HG03520 (cell line): ENCODE measurements at regions not wholly inside any gene's neighbourhood (a gene's known extent, or its start where the extent isn't known, plus 50 kb on each side); places are given as distances from the start of the nearest gene placed in this dataset.
"Not testable (repeated sequence)": the region's sequence is repeated elsewhere in the genome, so short reads cannot be mapped to it uniquely, and the experiment has no call there.

Experiments used
- ATAC-seq: cut with Tn5 transposase; IDR thresholded peaks from one replicate; pipeline ENCODE4 v1.9.1; 2021; ENCODE audit warnings: mild to moderate bottlenecking, moderate library complexity; ENCODE audit not compliant: unreplicated experiment

DNA sequence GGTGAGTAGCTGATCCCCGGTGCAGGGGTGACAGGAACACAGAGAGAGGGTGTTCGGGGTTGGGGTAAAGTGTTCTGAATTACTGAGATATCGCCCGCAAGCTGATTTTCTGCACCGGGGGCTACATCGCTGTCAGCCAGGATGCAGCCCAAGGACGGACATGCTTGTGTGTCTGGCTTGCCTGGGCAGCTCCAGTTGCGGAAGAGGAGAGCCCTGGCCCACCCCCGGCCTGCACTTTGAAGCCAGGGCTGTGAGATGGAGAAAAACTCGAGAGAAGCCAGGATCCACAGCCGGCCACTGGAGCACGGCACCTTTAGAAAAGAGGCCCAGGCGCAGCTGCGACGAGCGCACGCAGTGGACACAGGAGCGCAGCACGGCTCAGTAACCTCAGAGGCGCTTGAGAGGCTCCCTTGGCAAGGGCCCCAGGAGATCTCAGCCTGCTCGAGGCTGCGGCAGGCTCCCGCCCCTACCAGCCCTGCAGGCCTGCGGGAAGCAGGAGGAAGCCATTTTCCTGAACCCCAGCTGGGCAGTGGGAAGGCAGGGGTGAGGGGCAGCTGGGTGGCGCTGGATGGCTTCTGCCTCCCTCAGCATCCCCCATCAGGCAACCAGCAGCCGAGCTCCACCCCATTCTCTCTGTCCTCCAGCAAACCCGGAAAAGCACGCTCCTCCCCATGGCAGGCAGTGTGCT, 59.2 kb downstream of the C9orf50 start:
- ATAC-seq: no peak

- no peak for ATAC-seq
These were observed 60.0 kb downstream of the C9orf50 start for GRCh38 chr9:129560881-129561306.

DNA sequence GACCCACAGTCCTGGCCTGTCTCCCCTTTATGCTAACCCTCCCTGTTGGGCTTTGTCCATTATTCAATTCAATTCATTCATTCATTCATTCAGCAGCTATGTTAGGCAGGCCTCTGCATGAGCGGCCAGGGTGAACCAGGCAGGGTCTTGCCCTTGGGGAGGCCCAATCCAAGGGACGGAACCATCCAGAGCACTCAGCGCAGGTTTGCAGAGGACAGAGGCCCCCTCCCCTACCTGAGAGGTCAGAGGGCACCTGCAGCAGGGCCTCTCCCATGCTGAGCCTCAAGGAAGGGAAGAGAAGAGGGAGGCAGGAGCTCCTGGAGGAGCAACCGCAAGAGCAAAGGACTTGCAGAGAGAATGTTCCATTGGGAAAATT, 61.4 kb downstream of the C9orf50 start:
- ATAC-seq: no peak

DNA sequence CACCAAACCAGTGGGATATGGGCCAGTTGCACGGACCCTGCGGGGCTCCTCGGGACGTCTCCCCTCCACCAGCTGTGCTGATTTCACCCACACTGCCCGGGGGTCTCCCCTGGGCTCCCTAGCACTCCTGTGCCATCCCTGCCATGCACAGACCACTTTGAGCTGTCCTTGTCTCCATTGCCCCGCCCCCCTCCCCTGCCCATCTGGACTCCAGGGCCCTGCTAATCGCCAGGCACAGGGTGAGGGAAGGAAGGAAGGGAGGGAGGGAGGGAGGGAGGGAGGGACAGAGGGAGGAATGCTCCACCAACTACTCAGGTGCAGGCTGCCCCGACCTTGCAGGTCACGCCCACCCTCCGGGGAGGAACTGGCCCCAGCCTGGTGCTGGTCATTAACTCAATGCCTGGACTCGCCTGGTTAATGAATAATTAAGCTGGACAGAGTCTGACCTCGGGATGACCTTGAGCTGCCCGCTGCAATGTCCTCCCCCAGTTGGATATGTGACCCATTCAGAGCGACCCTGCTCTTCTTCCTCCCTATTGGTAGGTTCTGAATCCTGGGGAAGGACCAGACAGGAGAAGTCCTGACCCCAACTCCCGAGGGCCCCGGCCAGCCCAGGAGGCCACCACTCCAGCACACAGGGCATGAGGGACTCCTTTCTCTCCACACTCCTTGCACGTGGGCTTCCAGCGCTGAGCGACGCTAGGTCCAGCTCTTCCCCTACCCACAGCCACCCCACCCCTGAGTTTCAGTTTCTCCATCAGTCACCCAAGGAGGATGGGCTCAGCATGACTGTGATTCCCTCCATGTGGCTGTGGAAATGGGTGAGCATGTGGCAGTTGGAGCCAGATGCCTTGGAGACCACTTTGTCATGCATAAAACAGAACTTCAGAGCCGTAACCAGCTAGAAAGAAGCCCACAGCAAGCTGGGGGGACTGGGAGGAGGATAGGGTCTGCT, 62.1 kb downstream of the C9orf50 start:
- ATAC-seq: no peak

DNA sequence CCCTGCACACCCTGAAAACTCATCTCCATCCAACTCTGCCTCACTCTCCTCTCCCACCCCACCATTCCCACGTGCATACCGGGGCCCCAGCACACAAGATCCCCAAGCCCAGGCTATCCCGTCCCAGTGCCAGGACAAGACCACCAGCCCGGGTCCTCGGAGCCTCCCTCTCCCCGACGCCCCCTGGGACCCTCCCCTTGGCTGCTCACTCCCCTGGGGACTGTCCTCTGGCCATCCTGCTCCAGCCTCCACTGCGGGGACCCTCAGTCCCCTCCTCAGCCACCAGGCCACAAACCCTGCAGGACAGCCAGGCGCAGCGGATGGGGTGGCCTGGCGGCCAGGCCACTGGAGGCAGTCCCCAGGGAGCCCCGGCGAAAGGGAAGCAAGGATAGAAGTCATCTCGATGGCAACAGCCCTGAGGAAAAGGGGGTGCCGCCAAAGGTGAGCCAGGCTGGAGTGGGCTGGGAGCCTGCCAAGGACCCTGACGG, 62.8 kb downstream of the C9orf50 start:
- no peak for ATAC-seq

DNA sequence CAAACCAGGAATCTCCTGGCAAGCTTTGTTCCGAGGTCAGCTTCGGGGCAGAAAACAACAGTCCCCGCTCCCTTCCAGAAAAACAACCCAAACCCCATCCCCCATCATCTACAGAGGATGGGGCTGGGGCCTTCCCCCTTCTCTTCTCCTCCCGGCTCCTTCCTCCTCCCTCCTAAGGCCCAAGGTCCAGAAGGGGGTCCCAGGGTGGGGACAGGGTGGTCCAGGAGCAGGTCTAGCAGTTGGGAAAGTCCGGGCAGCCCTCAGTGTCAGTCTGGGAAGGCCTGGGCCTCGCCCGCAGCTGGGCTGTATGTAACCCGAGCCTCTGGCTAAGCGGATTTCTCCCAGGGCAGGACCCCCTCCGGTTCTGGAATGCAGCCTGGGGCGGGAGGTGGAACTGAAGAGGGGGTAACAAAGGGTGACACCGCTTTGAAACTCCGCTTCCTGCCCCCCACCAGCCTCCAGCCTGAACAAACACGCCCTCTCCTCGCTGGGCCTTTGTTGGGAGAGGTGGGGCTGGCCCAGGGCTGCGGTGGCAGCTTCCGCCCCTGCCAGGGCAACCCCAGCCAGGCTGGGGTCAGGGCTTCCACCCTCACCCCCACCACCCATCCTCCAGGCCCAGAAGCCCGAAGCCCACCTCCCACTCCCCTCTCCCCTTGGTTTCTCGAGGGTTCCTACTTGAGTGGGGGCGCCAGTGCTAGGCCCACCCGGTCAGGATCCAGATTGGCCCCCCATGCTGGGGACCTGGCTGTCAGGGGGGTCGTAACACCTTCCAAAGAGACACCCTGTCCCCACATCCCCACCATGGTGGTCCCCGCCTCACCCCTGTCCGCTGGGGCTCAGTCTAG, 63.5 kb downstream of the C9orf50 start:
- ATAC-seq: no peak

GRCh38 chr9:129556491-129557191, 64.3 kb downstream of the C9orf50 start:
- ATAC-seq: no peak

GRCh38 chr9:129555512-129556215, 65.2 kb downstream of the C9orf50 start:
- no peak for ATAC-seq

DNA sequence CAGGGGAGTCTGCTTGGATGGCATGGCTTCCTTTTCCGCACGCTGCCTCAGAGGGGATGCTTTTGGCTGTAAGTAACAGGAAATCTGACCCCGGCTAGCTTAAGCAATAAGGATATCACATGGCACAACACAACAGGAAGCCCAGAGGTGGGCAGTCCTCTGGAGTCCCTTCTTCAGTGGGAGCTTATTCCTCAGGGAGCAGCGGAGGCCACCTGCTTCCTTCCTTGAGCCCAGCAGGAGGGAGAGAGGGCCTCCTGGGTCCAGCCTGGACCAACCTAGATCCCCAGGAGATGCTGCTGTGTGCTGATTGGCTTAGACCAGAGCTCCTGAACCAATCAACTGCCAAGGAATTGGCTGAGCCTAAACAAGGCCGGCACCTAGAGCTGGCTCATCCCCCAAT, 66.3 kb downstream of the C9orf50 start:
- ATAC-seq: no peak

DNA sequence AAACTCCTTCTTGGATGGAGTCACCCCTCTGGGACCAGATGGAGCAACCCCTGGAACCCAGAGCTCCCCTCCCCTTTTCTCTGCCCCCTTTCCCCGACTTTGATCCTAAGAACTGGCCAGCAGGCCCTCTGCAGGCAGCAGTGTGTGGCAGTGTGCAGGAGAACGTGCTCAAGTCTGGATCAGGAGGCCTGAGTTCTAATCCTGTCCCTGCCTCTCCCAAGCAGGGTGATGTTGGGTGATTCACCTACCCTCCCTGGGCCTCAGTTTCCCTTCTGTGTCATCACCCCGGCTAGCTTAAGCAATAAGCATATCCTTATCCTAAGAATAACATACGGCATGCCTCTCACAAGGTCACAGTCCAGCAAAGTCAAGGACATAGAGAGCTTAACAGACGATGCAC, 67.6 kb downstream of the C9orf50 start:
- no peak for ATAC-seq

GRCh38 chr9:129552064-129552463, 68.8 kb downstream of the C9orf50 start:
- ATAC-seq: no peak

DNA sequence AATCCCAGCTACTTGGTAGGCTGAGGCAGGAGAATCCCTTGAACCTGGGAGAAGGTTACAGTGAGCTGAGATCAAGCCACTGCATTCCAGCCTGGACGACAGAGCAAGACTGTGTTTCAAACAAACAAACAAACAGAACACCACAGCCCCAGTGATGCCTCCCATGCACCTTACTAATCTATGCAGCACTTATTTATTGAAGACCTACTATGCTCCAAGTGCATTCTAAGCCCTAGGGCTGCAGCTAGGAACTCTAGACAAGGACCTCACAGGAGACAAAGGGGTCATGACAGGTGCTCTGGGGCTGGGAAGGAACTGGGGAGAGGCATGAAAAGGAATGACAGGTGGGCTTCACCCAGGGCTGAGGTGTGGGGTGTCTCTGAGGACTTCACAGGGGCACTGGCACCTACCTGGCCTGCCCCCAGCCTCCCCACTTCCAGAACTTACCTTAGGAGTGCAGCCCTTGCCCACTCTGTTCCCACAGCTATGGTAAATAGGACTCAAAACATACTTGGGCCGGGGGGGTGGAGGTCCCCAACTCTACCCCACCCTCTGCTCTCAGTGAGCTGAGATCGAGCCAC, 69.4 kb downstream of the C9orf50 start:
- no peak for ATAC-seq

GRCh38 chr9:129550977-129551376, 69.9 kb downstream of the C9orf50 start:
- ATAC-seq: not testable (repeated sequence)

GRCh38 chr9:129550199-129550839, 70.6 kb downstream of the C9orf50 start:
- ATAC-seq: no peak

DNA sequence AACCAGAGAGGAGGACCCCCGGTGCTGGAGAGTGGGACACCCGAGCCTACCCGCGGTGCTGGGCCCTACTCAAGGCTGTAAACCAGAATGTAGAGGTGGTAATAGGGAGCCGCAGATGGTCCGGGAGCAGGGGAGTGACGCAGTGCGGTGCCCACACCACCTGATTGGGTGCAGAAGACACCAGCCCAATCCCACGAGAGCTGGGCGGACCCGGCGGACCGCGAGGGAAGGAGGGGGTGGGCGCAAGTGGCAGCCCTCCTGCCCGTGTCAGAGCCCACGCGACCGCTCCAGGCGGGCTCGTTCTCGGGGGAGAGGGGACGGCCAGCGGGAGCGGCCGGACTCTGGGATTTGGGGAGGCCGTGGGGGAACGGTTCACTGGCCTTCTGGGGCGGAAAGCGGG, 71.2 kb downstream of the C9orf50 start:
- no peak for ATAC-seq

- ATAC-seq: no peak
These were observed 71.8 kb downstream of the C9orf50 start for GRCh38 chr9:129549139-129549538.

GRCh38 chr9:129548571-129549135, 72.2 kb downstream of the C9orf50 start:
- no peak for ATAC-seq

DNA sequence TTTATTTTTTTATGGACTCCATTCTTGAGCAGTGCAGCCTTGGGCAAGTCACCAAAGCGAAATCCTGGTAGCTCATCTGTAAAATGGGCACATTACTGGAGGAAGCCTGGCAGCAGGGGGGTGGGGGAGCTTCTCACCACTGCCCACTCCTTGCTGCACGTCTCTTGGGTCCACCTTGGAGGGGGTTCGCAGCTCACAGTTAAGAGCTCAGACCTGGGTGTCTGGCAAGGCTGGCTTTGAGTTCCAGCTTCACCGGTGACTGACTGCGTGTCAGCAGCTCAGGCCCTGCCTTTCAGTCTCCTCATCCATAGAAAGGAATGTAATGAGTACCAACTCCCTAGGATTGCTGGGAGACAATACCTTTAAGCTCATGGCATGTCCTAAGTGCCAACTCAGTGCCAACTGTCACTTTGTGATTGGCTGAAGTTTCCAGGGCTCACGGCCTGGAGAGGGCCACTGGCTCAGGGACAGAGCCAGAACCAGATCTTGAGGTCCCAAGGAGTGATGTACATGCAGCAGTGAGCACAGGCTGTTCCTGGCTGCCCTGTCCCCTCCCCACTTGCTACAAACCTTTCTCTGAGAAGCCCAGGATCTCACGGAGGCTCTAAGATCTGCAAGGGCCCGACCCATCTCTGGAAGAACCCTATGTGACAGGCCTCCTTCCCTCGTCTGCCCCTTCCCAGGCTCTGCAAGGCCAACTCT, 72.9 kb downstream of the C9orf50 start:
- no peak for ATAC-seq
